NCI-H82 treated with DMSO at 0.1 percent for 48 hours (cell line): ENCODE measurements at regions not wholly inside any gene's neighbourhood (a gene's known extent, or its start where the extent isn't known, plus 50 kb on each side); places are given as distances from the start of the nearest gene placed in this dataset.

Experiments used
- DNase-seq: peaks from one replicate; lab custom pipeline; 2025; ENCODE audit not compliant: unreplicated experiment; lab: John Stamatoyannopoulos, UW

DNA sequence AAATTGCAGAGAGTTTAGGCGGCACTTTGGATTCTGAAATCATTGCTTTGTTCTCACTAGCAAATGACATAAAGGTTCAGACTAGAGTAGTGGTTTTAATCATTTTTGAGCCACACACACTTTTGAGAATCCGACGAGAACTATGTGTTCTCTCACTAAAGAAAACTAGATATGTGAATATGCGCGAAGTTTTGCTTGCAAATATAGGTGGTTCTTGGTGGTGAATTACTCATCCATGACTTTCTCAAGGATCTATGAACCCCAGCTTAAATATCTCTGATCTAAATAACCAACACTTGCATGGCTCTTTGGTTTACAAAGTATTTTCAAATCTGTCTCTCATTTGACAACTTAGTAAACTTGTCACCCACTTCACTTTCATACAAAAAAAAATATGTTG is 54.8 kb downstream of the NOG start:
- DNase-seq, result no peak

DNA sequence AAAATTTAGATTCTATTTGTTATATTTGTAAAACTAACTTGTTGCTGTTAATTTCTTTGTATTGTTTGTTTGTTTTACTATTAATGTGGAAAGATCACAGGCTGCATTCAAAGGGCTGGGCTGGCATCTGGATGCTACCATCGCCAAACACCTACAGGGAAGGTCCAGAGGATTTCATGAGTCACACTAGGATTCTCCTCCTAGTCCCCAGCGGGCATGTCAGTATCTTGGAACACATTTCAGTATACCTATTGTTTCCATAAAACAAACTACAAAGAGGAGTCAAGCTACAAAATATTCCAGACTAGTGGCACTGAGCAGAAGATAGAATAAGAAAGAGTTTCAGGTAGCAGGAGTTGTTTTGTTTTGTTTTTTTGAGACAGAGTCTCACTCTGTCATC is 55.3 kb downstream of the NOG start:
- no peak for DNase-seq

DNA sequence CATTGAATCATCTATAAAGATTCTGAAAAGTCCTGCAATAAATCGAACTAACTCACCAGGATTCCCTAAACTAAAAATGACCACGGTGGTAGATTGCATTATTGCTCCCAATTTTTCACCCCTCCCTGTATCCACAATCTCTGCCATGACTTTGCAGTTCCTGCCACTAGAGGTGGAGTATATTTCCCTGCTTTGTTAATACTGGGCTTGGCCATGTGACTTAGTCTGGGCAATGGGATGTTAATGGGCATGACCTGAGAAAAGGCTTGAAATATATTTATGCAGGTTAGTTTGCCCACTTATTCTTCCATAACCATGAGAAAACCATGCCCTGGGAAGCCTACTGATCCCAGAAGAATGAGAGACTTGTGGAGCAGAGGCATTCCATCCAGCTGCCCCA is 59.1 kb downstream of the NOG start:
- no peak for DNase-seq

GRCh38 chr17:56653877-56654276 is 60.4 kb downstream of the NOG start:
- DNase-seq, result peak; percentile 83

GRCh38 chr17:56656701-56657327 is 63.3 kb downstream of the NOG start:
- DNase-seq, result no peak

DNA sequence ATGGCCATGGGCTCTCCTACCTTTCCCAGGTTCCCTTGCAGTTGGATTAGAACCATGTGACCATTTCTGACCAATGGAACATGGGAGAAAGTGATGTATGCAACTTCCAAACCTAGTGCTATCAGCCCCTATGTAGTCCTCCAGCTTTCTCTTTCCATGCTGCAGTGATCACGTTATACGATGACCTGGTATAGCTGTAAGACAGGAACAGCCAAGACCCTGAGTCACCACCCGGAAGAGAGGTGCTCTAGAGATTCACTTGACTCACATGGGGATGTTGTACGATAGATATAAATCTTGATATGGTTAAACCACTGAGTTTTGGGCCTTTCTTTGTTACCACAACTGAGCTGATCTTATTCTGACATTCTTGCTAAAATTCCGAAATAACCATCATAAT is 65.1 kb downstream of the NOG start:
- no peak for DNase-seq

- DNase-seq, result no peak
Observed at GRCh38 chr17:56659622-56660021, 66.1 kb downstream of the NOG start.

DNA sequence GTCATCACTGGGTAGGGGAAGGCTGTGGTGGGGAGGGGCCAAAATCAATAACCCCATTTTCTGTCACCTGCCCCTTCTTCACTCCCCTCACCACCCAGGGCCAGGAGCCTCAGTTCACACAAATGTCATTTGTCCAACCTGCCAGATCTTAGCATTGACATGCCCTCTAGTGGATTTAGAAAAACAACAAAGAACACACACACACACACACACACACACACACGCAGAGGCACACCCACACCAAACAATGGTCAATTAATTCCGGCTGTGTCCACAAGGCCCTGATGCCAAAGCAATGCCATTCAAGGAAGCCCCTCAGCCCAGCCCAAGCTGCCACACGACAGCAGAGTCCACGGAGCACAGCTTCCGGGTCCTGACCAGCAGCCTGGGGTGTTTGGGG is 68.4 kb downstream of the NOG start:
- DNase-seq, result no peak

GRCh38 chr17:56665864-56666263 is 72.4 kb downstream of the NOG start:
- no peak for DNase-seq

DNA sequence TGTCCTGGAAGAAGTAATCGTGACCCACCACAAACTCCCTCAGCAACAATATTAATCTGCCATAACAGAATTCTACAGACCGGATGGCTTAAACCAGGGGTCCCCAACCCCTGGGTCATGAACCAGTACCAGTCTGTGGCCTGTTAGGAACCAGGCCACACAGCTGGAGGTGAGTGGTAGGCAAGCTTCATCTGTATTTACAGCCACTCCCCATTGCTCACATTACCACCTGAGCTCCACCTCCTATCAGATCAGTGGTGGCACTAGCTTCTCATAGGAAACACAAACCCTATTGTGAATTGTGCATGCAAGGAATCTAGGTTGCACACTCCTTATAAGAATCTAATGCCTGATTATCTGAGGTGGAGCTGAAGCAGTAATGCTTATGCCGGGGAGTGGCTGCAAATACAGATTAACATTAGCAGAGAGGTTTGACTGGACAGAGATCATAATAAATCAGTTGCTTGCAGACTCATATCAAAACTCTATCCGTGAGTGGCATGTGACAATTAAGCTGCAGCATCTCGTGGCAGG is 74.5 kb downstream of the NOG start:
- no peak for DNase-seq

DNA sequence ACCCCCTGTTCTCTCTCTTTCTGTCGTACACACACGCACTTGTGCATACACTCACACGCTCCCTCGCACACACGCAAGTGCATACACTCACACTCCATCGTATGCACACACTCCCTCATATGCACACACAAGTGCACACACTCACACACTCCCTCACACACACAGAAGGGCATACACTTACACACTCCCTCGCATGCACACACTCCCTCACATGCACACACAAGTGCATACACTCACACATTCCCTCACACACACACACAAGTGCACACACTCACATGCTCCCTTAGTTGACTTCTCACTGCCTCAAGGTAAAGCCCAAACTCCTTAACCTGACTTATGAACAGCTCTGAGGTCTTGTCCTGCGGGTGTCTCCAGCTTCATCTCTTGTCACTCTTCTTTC is 78.7 kb downstream of the NOG start:
- DNase-seq, result no peak

DNA sequence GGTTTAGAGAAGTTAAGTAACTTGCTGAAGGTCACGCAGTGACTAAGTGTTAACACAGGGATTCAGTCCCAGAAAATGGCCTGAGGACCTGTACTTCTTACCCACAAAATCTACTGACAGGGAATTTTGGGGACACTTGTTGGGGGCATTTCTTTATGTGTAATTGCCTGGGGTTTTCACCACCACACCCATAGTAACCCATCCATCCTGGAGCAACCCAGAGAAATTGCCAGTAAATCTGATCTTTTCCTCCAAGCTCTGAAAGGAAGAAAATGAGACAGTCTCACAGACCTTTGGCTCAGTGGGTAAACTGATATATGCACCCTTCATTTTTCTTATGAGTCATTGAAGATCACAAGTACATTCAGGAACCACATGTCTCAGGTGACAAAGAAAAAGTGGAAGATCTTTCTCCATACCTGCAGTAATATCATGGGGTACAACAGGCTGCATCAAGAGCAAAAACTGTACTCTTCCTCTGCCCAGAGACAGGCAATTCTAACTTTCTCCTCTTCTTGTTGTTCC is 81.0 kb downstream of the NOG start:
- no peak for DNase-seq

DNA sequence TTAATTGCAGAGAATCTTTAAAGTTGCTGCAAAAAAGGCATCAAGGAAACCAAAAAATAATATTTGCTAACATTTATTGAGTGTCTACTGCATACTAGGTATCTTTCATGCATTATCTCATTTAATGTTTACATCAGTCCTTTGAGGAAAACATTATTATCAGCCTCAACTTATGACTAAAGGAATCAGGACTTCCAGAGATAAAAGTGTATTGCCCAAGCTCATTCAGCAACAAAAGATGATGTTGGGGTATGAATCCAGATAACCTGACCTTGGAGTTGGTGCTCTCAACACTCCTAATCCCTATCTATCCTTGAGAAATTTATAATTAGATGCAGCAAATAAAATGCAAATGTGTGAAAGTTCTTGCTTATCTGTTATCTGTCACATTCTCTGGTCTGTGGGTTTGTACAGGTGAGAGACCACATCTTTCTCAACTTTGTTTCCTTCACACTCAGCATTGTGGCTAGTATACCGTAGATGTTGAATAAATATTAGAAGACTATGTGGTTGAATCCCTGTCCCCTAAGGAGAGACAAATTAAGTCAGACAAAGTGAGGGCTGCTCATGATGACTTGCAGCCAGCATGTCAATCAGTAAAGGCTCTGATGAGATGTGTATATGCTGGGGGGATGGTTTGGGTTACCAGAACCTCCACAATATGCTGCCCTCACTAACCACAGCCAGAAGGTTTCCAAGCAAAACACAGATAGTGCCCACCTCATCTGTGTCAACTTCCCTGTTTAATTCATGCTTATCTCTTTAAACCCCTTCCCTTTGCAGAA is 82.6 kb downstream of the NOG start:
- DNase-seq, result no peak

GRCh38 chr17:56676810-56677209 is 83.3 kb downstream of the NOG start:
- DNase-seq, result no peak

GRCh38 chr17:56678249-56679114 is 85.0 kb downstream of the NOG start:
- peak; percentile 42 for DNase-seq

GRCh38 chr17:56679115-56679776 is 85.7 kb downstream of the NOG start:
- peak; percentile 42 for DNase-seq

- DNase-seq, result no peak
Observed at GRCh38 chr17:56679777-56680422, 86.4 kb downstream of the NOG start.

GRCh38 chr17:56680676-56681075 is 87.2 kb downstream of the NOG start:
- no peak for DNase-seq

DNA sequence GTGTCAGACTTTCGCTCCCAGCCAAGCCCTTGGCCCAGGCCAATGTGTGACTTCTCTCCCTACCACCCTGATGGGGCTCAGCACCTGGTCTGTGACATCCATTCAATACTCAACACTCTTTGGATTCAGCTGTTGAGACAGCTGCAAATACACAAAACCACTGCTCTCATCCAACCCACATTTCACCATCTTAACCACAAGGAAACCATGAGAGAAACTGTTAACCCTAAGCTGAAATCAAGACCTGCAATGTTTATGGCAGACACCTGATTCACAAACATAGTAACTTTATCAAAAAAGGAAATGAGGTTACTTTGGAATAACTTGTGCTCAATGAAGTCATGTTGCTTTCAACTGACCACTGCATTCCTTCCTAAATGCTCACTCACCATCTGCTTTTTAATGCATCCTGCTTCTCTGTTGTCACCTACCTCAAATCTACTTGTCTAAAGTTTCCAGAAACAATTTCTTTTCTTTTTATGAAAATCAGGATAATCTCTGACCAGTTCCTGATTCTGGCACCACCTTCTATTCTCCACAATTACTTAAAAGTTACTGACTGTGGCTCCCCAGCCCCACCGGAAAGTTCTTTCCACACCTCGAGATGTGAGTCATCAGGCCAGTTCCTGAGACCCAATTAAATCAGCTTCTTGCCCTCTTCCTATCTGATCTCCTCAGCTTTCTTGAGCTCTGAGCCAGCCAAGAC is 88.2 kb downstream of the NOG start:
- DNase-seq, result no peak

DNA sequence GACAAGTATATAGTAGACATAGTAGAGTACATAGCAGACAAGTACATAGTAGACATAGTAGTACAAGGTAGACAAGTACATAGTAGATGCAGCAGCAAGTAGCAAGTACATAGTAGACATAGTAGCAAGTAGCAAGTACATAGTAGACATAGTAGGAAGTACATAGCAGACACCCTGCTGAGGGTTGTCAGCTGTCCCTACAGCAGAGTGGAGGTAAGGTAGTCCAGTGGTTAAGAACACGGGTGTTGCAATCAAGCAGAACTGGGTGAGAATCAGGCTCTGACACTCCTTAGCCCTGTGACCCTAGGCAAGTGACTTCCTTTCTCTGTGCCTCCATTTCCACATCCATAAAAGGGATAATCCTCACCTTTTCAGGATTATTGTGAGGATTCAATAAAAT is 94.7 kb downstream of the NOG start:
- no peak for DNase-seq
